Activated CD4-positive, alpha-beta memory T cell treated with anti-CD3 and anti-CD28 coated beads for 36 hours (primary cell): ENCODE measurements at regions not wholly inside any gene's neighbourhood (a gene's known extent, or its start where the extent isn't known, plus 50 kb on each side); places are given as distances from the start of the nearest gene placed in this dataset.

Experiments used
- CTCF ChIA-PET: fragments of 350-600 bp; sonication (Branson Sonifier 250); formaldehyde crosslinking; loops from one replicate; lab custom pipeline; 2021; ENCODE audit warnings: antibody characterized with exemption, inconsistent platforms; lab: Charles Lee
- POLR2A ChIA-PET: fragments of 350-600 bp; sonication (Branson Sonifier 250); formaldehyde crosslinking; loops from one replicate; lab custom pipeline; 2021; ENCODE audit warnings: antibody characterized with exemption; lab: Charles Lee
- DNase-seq: peaks from one replicate; pipeline ENCODE4 v3.0.0-alpha.2; 2020
- H3K27ac Mint-ChIP-seq: one replicate; pipeline ENCODE4 v1.8.0; 2021; ENCODE audit warnings: mixed read lengths
- H3K27me3 Mint-ChIP-seq: one replicate; pipeline ENCODE4 v1.8.0; 2021; ENCODE audit warnings: mixed read lengths
- H3K36me3 Mint-ChIP-seq: one replicate; pipeline ENCODE4 v1.8.0; 2021; ENCODE audit warnings: mixed read lengths
- H3K4me1 Mint-ChIP-seq: one replicate; pipeline ENCODE4 v1.8.0; 2021; ENCODE audit warnings: low read depth, mixed read lengths
- H3K4me3 Mint-ChIP-seq: one replicate; pipeline ENCODE4 v1.8.0; 2021; ENCODE audit warnings: mild to moderate bottlenecking, mixed read lengths
- H3K9me3 Mint-ChIP-seq: one replicate; pipeline ENCODE4 v1.8.0; 2021; ENCODE audit warnings: mixed read lengths
- intact Hi-C: fragments of 100-400 bp; cut with micrococcal nuclease; formaldehyde crosslinking; loops from one replicate; pipeline ENCODE4 v1.15.1; 2023

DNA sequence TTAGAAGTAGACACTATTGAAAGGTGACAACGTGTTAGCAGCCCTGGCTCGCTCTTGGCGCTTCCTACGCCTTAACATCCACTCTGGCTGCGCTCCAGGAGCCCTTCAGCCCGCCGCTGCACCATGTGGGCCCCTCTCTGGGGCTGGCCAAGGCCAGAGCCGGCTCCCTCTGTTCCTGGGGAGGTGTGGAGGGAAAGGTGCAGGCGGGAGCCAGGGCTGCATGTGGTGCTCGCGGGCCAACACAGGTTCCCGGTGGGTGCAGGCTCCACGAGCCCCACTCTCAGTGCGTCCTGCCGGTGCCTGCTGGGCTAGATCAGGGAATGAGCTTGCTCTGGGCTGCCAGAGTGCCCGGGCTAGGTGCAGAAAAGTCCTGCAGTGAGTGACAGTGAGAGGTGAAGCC is 1284.3 kb downstream of the OLFM4 start:
- no peaks in the 10 kb centered on the region for H3K4me1 Mint-ChIP-seq
- H3K9me3 Mint-ChIP-seq: peaks cover 23% of the 10 kb centered on the region
- ChIA-PET CTCF (no interaction called here), POLR2A (no interaction called here)
- no peak overlapping the region for H3K27ac Mint-ChIP-seq
- no peaks in the 10 kb centered on the region for H3K36me3 Mint-ChIP-seq
- DNase-seq: no peak
- intact Hi-C loops: no loop called here
- H3K4me3 Mint-ChIP-seq: no peak overlapping the region
- no peaks in the 10 kb centered on the region for H3K27me3 Mint-ChIP-seq

DNA sequence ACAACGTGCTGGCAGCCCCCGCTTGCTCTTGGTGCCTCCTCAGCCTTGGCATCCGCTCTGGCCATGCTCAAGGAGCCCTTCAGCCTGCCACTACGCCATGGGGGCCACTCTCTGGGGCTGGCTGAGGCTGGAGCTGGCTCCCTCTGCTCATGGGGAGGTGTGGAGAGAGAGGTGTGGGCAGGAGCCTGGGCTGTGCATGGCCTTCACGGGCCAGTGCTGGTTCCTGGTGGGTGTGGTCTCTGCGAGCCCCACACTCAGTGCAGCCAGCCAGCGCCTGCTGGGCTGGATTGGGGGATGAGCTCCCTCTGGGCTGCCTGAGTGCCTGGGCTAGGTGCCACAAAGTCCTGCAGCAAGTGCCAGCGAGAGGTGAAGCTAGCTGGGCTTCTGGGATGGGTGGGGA is 1289.1 kb downstream of the OLFM4 start:
- CTCF ChIA-PET: no interaction called here
- no peak overlapping the region for H3K4me3 Mint-ChIP-seq
- peaks cover 25% of the 10 kb centered on the region for H3K9me3 Mint-ChIP-seq
- no peaks in the 10 kb centered on the region for H3K27me3 Mint-ChIP-seq
- H3K4me1 Mint-ChIP-seq: no peaks in the 10 kb centered on the region
- no peak overlapping the region for H3K27ac Mint-ChIP-seq
- H3K36me3 Mint-ChIP-seq: no peaks in the 10 kb centered on the region
- DNase-seq: no peak
- intact Hi-C loops: no loop called here
- POLR2A ChIA-PET: no interaction called here

DNA sequence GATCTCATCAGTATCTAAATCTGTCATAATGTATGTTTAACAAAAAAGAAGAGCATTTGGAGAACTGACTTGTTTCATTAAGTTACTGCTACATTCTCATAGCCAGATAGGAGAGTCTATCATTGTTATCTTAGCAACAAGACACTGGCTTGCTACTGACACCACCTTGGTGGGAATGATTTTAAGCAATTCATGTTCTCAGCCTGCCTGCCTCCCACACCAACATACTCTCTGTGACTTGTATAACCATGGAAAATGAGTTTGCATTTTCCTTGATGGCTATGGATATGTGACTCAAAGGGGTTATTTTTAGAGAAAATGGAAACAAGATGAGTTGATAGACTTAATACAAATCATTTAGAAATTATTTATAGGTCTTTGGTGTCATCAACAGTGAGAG is 1308.9 kb downstream of the OLFM4 start:
- H3K27ac Mint-ChIP-seq: no peak overlapping the region
- ChIA-PET CTCF (no interaction called here), POLR2A (no interaction called here)
- H3K9me3 Mint-ChIP-seq: peaks cover 12% of the 10 kb centered on the region
- no peak overlapping the region for H3K4me3 Mint-ChIP-seq
- H3K4me1 Mint-ChIP-seq: no peaks in the 10 kb centered on the region
- no peaks in the 10 kb centered on the region for H3K36me3 Mint-ChIP-seq
- DNase-seq: no peak
- no peaks in the 10 kb centered on the region for H3K27me3 Mint-ChIP-seq
- intact Hi-C loops: no loop called here

DNA sequence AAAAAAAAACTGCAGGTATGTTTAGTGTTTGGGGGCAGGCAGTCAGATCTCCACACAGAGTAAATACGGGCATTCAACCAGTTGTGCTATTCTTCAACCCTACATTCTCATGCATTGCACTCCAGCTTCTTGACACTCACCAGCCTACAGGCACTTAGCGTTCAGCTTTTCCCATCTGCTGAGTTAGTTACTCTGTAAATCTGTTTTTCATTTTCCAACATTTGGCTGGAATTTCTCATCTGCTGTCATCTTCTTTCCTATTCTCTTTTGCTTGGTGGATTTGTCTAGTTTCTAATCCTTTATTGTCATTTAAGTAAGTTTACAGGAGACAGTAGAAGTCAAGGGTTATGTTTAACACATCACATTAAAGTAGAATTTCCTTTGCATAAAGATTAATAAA is 1318.9 kb downstream of the OLFM4 start:
- CTCF ChIA-PET: no interaction called here
- DNase-seq: no peak
- H3K4me3 Mint-ChIP-seq: no peak overlapping the region

DNA sequence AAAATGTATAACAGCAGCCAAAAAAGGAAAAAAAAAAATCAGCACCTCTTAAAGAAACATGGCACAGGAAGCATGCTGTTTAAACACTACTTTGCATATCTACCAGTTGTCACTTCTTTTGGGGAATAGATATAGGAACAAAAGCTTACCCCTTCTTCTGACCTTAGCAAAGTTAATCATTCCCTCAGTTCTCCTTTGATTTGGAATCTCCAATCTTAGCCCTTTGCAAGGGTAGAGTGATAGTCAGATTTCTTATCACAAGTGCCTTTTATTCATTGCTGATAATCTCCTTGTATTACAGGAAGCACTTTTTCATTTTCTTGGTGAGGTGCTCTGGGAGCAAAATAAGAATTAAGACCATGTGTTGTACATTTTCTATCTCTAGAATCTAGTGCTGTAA is 1327.6 kb downstream of the OLFM4 start:
- intact Hi-C loops: no loop called here
- H3K27ac Mint-ChIP-seq: no peak overlapping the region
- H3K27me3 Mint-ChIP-seq: no peaks in the 10 kb centered on the region
- H3K4me3 Mint-ChIP-seq: no peak overlapping the region
- H3K36me3 Mint-ChIP-seq: no peaks in the 10 kb centered on the region
- H3K9me3 Mint-ChIP-seq: no peaks in the 10 kb centered on the region
- no peak for DNase-seq
- CTCF ChIA-PET: no interaction called here
- POLR2A ChIA-PET: no interaction called here
- H3K4me1 Mint-ChIP-seq: no peaks in the 10 kb centered on the region

More for the DNA sequence above, 1318.9 kb downstream of the OLFM4 start:
- Mint-ChIP-seq H3K27me3 (no peaks in the 10 kb centered on the region), H3K36me3 (no peaks in the 10 kb centered on the region), H3K4me1 (no peaks in the 10 kb centered on the region), H3K27ac (no peak overlapping the region), H3K9me3 (peaks cover 16% of the 10 kb centered on the region)
- intact Hi-C loops: no loop called here
- POLR2A ChIA-PET: no interaction called here

DNA sequence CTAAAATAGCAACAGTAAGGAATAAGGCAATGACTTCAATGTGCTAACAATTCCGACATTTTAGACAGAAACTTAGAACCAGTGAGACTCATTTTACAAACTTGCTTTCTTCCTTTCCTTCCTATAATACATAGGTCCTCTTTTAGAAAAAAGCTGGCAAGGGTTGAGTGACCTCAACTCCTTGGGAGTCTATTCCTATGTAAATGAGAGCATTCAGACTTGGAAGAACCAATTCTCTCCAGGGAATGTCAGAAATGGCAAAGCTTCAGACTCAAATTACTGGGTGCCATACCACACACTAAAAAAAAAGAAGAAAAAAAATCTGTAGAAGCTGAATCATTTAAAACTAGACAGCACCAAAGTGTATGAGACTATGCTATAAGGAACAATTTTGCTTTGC is 1328.2 kb downstream of the OLFM4 start:
- H3K4me3 Mint-ChIP-seq: no peak overlapping the region

DNA sequence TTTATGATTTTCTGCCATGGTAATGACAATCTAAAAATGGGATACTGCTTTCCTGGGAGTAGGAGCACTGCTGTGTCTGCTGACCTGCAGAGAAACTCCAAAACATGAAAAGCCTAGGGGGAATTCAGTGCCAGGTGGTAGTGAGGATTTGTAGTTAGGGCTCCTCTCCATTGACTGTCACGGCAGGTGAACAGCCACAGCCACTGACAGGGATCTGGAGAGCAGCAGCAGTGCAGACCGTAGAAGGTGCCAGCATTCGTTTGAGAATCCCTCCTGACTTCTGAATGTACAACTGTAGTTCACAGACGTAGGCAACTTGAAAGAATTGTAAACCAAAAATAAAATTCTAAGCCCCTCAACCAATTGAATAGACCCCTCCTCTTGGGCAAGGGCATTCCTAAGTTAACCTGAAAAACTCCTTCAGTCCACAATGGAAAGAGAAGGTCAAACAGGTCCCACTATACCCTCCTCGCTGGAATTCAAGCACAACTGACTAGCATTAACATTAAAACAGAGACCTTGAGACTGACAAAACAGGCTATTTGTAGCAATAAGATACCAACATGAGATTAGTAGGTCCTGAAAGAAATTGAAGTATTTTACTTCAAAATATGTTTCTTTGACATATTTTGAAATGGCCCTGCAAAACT is 1328.8 kb downstream of the OLFM4 start:
- no peak overlapping the region for H3K4me3 Mint-ChIP-seq
- H3K27ac Mint-ChIP-seq: no peak overlapping the region
- POLR2A ChIA-PET: no interaction called here
- no peaks in the 10 kb centered on the region for H3K27me3 Mint-ChIP-seq
- CTCF ChIA-PET: no interaction called here
- H3K4me1 Mint-ChIP-seq: no peaks in the 10 kb centered on the region
- intact Hi-C loops: no loop called here
- H3K9me3 Mint-ChIP-seq: no peaks in the 10 kb centered on the region
- DNase-seq: no peak
- no peaks in the 10 kb centered on the region for H3K36me3 Mint-ChIP-seq

More for the DNA sequence above, 1328.2 kb downstream of the OLFM4 start:
- no peak for DNase-seq
- H3K4me1 Mint-ChIP-seq: no peaks in the 10 kb centered on the region
- POLR2A ChIA-PET: no interaction called here
- H3K36me3 Mint-ChIP-seq: no peaks in the 10 kb centered on the region
- intact Hi-C loops: no loop called here
- no peaks in the 10 kb centered on the region for H3K27me3 Mint-ChIP-seq
- CTCF ChIA-PET: no interaction called here
- H3K9me3 Mint-ChIP-seq: no peaks in the 10 kb centered on the region
- no peak overlapping the region for H3K27ac Mint-ChIP-seq

DNA sequence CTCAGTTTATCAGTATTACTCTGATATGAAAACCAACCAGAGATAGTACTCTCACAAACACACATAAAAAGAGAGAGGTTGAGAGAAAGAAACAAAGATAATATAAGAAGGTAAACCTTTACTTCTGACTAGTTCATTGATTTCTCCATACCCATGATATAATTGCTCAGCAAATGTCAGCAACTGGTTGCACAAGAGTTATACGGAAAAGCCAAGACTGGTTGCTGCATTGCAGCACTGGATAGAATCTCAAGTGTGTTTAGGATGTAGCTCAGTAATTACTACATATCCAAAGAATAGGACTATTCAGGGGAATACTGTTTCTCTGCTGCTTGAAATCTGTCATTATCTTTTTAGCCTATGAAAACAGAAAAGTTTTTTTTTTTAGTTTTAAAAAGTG is 1332.8 kb downstream of the OLFM4 start:
- intact Hi-C loops: no loop called here
- no peak for DNase-seq
- ChIA-PET POLR2A (no interaction called here), CTCF (no interaction called here)
- Mint-ChIP-seq H3K36me3 (no peaks in the 10 kb centered on the region), H3K27ac (no peak overlapping the region), H3K4me3 (no peak overlapping the region), H3K27me3 (no peaks in the 10 kb centered on the region), H3K9me3 (no peaks in the 10 kb centered on the region), H3K4me1 (no peaks in the 10 kb centered on the region)

DNA sequence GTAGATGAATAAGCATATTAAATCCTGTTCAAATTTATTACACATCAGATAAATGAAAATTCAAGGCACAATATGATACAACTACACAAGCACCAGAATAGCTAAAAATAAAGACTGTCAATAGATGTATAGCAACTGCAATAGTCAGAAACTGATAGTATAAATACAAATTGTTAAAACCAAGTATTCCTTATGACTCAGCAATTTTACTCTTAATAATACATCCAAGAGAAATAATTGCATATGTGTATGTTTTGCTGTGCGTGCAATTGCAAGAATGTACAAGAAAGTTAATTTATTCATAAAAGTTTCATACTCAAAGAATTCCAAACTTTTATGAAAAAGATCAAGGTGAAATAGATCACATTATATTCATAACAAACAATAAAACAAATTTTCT is 1338.1 kb downstream of the OLFM4 start:
- Mint-ChIP-seq H3K4me3 (no peak overlapping the region), H3K4me1 (no peaks in the 10 kb centered on the region), H3K9me3 (peaks cover 14% of the 10 kb centered on the region), H3K36me3 (no peaks in the 10 kb centered on the region), H3K27ac (no peak overlapping the region), H3K27me3 (no peaks in the 10 kb centered on the region)
- ChIA-PET CTCF (no interaction called here), POLR2A (no interaction called here)
- intact Hi-C loops: no loop called here
- DNase-seq: no peak

DNA sequence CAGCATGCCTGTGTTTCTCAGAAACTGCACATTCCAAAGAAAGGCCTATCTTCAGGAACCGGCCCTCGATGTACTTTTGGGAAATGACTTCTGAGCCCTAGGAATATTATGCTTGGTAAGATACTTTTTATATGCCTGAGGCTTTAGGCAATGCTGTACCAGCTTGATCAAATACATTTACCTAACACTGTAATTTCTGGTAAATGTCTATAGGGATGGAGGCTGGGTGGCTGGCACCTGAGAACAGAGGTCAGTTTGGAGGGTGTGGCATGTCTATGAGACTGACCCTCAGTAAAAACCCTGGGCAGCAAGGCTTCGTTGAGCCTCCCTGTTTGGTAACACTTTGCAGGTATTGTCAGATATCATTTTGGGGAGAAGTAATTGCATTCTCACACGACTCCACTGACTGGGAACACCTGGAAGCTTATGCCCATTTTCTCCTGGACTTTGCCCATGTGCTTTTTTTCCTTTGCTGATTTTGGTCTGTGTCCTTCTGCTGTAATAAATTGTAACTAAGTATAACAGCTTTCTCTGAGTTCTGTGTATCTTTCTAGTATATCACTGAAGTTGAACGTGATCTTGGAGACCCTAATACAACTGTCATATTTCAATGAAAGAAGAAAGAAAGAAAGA is 1339.1 kb downstream of the OLFM4 start:
- H3K9me3 Mint-ChIP-seq: peaks cover 17% of the 10 kb centered on the region

DNA sequence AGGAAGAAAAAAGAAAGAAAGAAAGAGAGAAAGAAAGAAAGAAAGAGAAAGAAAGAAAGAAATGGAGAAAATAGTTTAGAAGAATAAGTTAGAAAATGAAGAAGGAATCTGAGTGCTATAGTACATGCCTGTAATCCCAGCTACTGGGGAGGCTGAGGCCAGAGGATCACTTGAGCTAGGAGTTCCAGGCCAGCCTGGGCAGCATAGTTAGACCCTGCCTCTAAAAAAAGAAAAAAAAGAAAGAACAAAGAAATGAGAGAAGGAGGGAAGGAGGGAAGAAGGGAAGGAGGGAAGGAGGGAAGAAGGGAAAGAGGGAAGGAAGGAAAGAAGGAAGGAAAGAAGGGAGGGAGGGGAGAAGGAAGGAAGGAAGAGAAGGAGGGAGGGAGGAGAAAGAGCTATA is 1339.8 kb downstream of the OLFM4 start:
- ChIA-PET CTCF (no interaction called here), POLR2A (no interaction called here)
- no peaks in the 10 kb centered on the region for H3K36me3 Mint-ChIP-seq
- no peak overlapping the region for H3K27ac Mint-ChIP-seq
- no peaks in the 10 kb centered on the region for H3K4me1 Mint-ChIP-seq
- H3K9me3 Mint-ChIP-seq: peaks cover 19% of the 10 kb centered on the region
- no peaks in the 10 kb centered on the region for H3K27me3 Mint-ChIP-seq
- DNase-seq: no peak
- H3K4me3 Mint-ChIP-seq: no peak overlapping the region
- intact Hi-C loops: no loop called here

More for the DNA sequence above, 1339.1 kb downstream of the OLFM4 start:
- ChIA-PET CTCF (no interaction called here), POLR2A (no interaction called here)
- no peak for DNase-seq
- no peak overlapping the region for H3K27ac Mint-ChIP-seq
- H3K4me1 Mint-ChIP-seq: no peaks in the 10 kb centered on the region
- H3K4me3 Mint-ChIP-seq: no peak overlapping the region
- H3K27me3 Mint-ChIP-seq: no peaks in the 10 kb centered on the region
- intact Hi-C loops: no loop called here
- no peaks in the 10 kb centered on the region for H3K36me3 Mint-ChIP-seq

DNA sequence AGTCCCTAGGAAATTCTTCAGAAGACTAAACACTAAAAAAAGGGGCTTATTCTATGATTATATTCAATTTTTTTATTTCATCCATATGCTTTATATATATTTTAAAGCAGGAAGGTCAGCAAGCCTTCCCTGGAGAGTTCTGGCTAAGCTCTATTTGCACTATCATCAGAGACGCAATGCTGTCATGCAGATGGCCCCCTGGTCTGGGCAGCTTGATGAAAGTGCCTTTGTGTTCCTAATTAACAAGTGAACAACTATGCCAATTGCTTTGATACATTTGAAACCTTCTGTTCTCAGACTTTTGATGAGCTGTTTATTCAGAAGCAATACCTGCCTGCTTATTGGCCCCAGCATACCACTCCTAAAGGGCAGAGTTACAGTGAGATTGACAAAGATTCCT is 1344.6 kb downstream of the OLFM4 start:
- H3K27ac Mint-ChIP-seq: no peak overlapping the region
- H3K36me3 Mint-ChIP-seq: no peaks in the 10 kb centered on the region
- H3K9me3 Mint-ChIP-seq: peaks cover 25% of the 10 kb centered on the region
- ChIA-PET CTCF (no interaction called here), POLR2A (no interaction called here)
- H3K27me3 Mint-ChIP-seq: no peaks in the 10 kb centered on the region
- H3K4me3 Mint-ChIP-seq: no peak overlapping the region
- intact Hi-C loops: no loop called here
- no peaks in the 10 kb centered on the region for H3K4me1 Mint-ChIP-seq
- no peak for DNase-seq

DNA sequence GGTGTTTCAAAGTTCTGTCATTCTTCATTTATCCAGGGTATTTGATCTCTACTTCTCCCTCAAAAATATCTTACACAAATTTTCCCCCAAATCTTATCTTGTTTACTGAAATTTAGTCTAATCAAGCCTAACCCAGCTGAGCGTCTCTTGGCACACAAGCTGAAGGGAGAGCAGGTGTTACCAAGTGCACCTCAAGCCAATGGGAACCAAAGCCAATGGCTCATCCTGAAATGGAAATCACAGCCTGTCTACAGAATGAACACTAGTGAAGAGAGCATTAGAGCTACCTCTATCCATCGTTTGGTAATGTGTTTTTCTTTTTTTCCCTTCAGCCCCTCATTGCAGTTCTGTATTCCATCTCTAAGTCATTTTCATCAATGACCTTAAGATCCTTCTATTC is 1350.8 kb downstream of the OLFM4 start:
- POLR2A ChIA-PET: no interaction called here
- intact Hi-C loops: no loop called here
- peaks cover 15% of the 10 kb centered on the region for H3K9me3 Mint-ChIP-seq

More for the DNA sequence above, 1350.8 kb downstream of the OLFM4 start:
- no peaks in the 10 kb centered on the region for H3K27me3 Mint-ChIP-seq
- no peaks in the 10 kb centered on the region for H3K36me3 Mint-ChIP-seq
- CTCF ChIA-PET: no interaction called here
- no peak for DNase-seq
- no peaks in the 10 kb centered on the region for H3K4me1 Mint-ChIP-seq
- no peak overlapping the region for H3K4me3 Mint-ChIP-seq
- no peak overlapping the region for H3K27ac Mint-ChIP-seq
